ENCODE measurements at regions not wholly inside any gene's neighbourhood (a gene's known extent, or its start where the extent isn't known, plus 50 kb on each side); places are given as distances from the start of the nearest gene placed in this dataset.

DNA sequence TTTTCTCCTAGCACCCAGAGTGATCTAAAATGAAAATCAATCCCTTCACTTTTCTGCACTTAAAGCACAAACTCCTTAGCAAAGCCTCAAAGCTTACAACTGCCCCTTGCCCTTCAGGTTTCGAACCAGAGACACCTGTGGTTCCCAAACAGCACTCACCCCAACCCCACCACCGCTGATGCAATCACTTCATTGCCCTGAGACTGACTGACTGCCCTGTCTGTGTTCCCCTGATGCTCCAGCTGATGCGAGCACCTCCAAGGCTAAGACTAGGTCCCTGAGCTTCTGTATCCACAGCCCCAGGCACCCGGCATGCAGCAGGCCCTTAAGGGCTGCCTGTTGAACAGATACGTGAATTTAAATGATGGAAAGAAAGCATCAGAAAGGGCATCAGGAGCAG, 127.3 kb downstream of the ZNF621 start:
- TF ChIP-seq, protein P1, sequence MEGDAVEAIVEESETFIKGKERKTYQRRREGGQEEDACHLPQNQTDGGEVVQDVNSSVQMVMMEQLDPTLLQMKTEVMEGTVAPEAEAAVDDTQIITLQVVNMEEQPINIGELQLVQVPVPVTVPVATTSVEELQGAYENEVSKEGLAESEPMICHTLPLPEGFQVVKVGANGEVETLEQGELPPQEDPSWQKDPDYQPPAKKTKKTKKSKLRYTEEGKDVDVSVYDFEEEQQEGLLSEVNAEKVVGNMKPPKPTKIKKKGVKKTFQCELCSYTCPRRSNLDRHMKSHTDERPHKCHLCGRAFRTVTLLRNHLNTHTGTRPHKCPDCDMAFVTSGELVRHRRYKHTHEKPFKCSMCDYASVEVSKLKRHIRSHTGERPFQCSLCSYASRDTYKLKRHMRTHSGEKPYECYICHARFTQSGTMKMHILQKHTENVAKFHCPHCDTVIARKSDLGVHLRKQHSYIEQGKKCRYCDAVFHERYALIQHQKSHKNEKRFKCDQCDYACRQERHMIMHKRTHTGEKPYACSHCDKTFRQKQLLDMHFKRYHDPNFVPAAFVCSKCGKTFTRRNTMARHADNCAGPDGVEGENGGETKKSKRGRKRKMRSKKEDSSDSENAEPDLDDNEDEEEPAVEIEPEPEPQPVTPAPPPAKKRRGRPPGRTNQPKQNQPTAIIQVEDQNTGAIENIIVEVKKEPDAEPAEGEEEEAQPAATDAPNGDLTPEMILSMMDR (IDR thresholded peaks at IDR 0.05) = no peak
- no peak for TF ChIP-seq POLR2A (IDR thresholded peaks at IDR 0.05)

All from esophagus squamous epithelium (tissue), 4 donors.